Cardiac muscle cell (in vitro differentiated cells and primary cell): ENCODE measurements at regions not wholly inside any gene's neighbourhood (a gene's known extent, or its start where the extent isn't known, plus 50 kb on each side); places are given as distances from the start of the nearest gene placed in this dataset.
"Not testable (repeated sequence)": the region's sequence is repeated elsewhere in the genome, so short reads cannot be mapped to it uniquely, and the experiment has no call there.

Experiments used
- DNase-seq, 2 donors: peaks; one replicate each; pipeline versions ENCODE4 v3.0.0 to v3.0.0-alpha.2; 2010 to 2017; ENCODE audit warnings: low read depth in 1 of 2, low spot score in 1 of 2
- H3K27ac ChIP-seq: fragments of 200-600 bp; sonication (generic); 2 replicates; pipeline ENCODE4 v1.5.1; 2016
- H3K27me3 ChIP-seq: fragments of 200-600 bp; sonication (generic); 2 replicates; pipeline ENCODE4 v1.6.0; 2016; ENCODE audit warnings: control low read depth
- H3K36me3 ChIP-seq: fragments of 200-600 bp; sonication (generic); 2 replicates; pipeline ENCODE4 v1.5.1; 2016; ENCODE audit warnings: control low read depth
- H3K4me1 ChIP-seq: fragments of 200-600 bp; sonication (generic); 2 replicates; pipeline ENCODE4 v1.8.1; 2017; ENCODE audit warnings: low read depth, mild to moderate bottlenecking, mixed run types
- H3K4me3 ChIP-seq: fragments of 200-600 bp; sonication (generic); 2 replicates; pipeline ENCODE4 v1.5.1; 2016; ENCODE audit warnings: mild to moderate bottlenecking
- H3K9me3 ChIP-seq: fragments of 200-600 bp; sonication (generic); 2 replicates; pipeline ENCODE4 v1.5.1; 2017; ENCODE audit warnings: low read depth, mild to moderate bottlenecking, control low read depth
- TF ChIP-seq, protein P1 (sequence below): IDR thresholded peaks from 2 replicates; pipeline ENCODE4 v1.5.1; 2012; ENCODE audit warnings: low read depth, mild to moderate bottlenecking, low read length

DNA sequence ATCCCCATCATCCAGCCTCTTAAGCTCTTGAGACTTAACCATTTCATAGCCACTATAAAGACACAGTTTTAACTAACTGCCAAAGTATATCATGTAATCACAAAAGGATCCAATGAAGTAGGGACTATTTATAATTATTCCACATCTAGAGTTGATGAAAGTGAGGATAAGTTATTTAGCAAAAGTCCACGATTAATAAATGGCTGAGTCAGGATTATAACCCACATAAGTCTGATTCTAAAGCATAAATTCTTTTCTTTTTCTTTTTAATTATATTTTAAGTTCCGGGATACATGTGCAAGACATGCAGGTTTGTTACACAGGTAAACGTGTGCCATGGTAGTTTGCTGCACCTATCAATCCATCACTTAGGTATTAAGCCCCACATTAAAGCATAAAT is 166.1 kb downstream of the PPP1R3A start:
- H3K9me3 ChIP-seq, result no peaks in the 10 kb centered on the region
- TF ChIP-seq, protein P1, sequence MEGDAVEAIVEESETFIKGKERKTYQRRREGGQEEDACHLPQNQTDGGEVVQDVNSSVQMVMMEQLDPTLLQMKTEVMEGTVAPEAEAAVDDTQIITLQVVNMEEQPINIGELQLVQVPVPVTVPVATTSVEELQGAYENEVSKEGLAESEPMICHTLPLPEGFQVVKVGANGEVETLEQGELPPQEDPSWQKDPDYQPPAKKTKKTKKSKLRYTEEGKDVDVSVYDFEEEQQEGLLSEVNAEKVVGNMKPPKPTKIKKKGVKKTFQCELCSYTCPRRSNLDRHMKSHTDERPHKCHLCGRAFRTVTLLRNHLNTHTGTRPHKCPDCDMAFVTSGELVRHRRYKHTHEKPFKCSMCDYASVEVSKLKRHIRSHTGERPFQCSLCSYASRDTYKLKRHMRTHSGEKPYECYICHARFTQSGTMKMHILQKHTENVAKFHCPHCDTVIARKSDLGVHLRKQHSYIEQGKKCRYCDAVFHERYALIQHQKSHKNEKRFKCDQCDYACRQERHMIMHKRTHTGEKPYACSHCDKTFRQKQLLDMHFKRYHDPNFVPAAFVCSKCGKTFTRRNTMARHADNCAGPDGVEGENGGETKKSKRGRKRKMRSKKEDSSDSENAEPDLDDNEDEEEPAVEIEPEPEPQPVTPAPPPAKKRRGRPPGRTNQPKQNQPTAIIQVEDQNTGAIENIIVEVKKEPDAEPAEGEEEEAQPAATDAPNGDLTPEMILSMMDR, result no peak
- H3K36me3 ChIP-seq, result no peaks in the 10 kb centered on the region
- no peaks in the 10 kb centered on the region for H3K4me1 ChIP-seq
- H3K4me3 ChIP-seq, result no peak overlapping the region
- no peak overlapping the region for H3K27ac ChIP-seq
- no peak for DNase-seq
- H3K27me3 ChIP-seq, result no peaks in the 10 kb centered on the region

DNA sequence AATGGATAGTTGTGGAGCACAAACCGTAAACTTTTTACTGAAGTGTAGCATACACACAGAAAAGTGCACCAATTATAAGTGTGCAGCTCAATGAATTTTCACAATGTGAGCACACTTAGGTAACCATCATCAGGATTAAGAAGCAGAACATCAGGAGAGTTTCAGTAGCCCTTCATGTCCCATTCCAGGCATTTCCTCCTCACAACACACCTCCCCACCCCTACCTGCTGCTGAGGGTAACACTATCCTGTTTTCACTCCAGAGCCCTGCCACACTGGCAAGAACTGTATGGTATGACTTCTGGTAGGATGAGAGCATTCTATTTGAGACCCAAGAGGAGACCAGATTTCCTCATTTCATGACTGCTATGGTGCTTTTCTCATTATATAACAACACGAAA is 166.5 kb downstream of the PPP1R3A start:
- TF ChIP-seq, protein P1, result no peak
- no peak for DNase-seq

DNA sequence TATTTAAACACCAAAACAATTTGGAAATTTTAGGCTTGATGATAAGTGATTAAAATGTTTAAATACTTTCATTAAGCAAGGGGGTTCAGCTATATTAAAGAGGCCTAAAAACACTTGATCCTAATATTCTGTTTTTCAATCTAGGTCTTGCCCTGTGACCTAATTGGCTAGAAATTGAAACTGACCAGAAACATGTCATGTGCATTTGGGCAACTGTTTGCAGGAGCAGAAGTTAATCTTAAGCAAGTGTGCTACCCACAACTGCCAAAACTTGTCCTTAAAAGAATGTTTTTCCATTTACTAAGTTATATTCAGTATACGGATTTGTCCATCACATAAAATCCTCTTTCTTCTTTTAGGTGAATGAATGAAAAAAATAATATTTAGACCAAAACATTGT is 167.3 kb downstream of the PPP1R3A start:
- H3K27me3 ChIP-seq, result no peaks in the 10 kb centered on the region
- no peak overlapping the region for H3K27ac ChIP-seq
- H3K9me3 ChIP-seq, result no peaks in the 10 kb centered on the region
- TF ChIP-seq, protein P1, result no peak
- no peaks in the 10 kb centered on the region for H3K36me3 ChIP-seq
- H3K4me3 ChIP-seq, result no peak overlapping the region
- H3K4me1 ChIP-seq, result no peaks in the 10 kb centered on the region
- DNase-seq, result no peak

More for the DNA sequence above, 166.5 kb downstream of the PPP1R3A start:
- Histone ChIP-seq H3K36me3 (no peaks in the 10 kb centered on the region), H3K27me3 (no peaks in the 10 kb centered on the region), H3K4me3 (no peak overlapping the region), H3K4me1 (no peaks in the 10 kb centered on the region), H3K9me3 (no peaks in the 10 kb centered on the region), H3K27ac (no peak overlapping the region)

DNA sequence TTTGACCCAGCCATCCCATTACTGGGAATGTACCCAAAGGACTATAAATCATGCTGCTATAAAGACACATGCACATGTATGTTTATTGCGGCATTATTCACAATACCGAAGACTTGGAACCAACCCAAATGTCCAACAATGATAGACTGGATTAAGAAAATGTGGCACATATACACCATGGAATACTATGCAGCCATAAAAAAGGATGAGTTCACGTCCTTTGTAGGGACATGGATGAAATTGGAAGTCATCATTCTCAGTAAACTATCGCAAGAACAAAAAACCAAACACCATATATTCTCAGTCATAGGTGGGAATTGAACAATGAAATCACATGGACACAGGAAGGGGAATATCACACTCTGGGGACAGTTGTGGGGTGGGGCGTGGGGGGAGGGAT is 170.4 kb downstream of the PPP1R3A start:
- not testable (repeated sequence) for H3K9me3 ChIP-seq, H3K27me3 ChIP-seq, H3K36me3 ChIP-seq, DNase-seq, H3K27ac ChIP-seq, H3K4me3 ChIP-seq, H3K4me1 ChIP-seq

DNA sequence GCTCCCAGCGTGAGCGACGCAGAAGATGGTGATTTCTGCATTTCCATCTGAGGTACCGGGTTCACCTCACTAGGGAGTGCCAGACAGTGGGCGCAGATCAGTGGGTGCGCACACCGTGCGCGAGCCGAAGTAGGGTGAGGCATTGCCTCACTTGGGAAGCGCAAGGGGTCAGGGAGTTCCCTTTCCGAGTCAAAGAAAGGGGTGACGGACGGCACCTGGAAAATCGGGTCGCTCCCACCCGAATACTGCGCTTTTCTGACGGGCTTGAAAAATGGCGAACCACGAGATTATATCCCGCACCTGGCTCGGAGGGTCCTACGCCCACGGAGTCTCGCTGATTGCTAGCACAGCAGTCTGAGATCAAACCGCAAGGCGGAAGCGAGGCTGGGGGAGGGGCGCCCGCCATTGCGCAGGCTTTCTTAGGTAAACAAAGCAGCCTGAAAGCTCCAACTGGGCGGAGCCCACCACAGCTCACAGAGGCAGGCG is 175.8 kb downstream of the PPP1R3A start:
- not testable (repeated sequence) for H3K4me1 ChIP-seq, H3K27me3 ChIP-seq, H3K36me3 ChIP-seq, H3K9me3 ChIP-seq, H3K27ac ChIP-seq, DNase-seq, H3K4me3 ChIP-seq

DNA sequence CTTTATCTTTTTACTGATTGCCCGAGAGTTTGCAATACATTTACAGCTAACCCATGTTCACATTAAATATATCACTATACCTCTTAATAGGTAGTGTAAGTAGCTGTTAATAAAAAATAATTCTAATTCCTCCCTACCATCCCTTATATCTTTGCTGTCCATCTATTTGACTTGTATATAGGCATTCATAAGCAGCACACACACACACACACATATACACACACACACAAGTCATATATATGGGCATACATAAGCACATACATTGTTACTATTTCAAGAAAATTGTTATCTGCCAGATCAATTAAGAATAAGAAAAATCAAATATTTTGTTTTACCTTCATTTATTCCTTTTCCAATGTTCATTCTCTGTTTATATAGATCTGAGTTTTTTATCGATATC is 176.4 kb downstream of the PPP1R3A start:
- Histone ChIP-seq H3K9me3 (no peaks in the 10 kb centered on the region), H3K4me1 (no peaks in the 10 kb centered on the region), H3K36me3 (no peaks in the 10 kb centered on the region), H3K4me3 (no peak overlapping the region), H3K27ac (no peak overlapping the region), H3K27me3 (no peaks in the 10 kb centered on the region)
- DNase-seq, result no peak
- TF ChIP-seq, protein P1, result no peak

DNA sequence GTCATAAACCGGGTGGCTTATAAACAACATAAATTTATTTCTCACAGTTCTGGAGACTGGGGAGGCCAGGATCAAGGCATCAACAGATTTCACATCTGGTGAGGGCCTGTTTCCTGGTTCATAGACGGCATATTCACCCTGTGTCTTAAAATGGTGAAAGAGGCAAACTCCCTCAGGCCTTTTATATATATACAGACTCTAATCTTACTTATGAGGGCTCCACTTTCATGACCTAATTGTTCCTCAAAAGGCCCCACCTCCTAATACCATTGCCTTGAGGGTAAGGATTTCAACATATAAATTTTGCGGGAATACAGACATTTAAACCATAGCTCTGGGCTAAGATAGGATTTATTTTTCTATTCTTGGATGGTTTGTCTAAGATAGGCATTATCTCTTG is 187.2 kb downstream of the PPP1R3A start:
- Histone ChIP-seq H3K4me1 (no peaks in the 10 kb centered on the region), H3K9me3 (no peaks in the 10 kb centered on the region), H3K36me3 (no peaks in the 10 kb centered on the region), H3K4me3 (no peak overlapping the region), H3K27ac (no peak overlapping the region), H3K27me3 (no peaks in the 10 kb centered on the region)
- DNase-seq, result no peak
- TF ChIP-seq, protein P1, result no peak
